WTC11 (cell line): ENCODE measurements at regions not wholly inside any gene's neighbourhood (a gene's known extent, or its start where the extent isn't known, plus 50 kb on each side); places are given as distances from the start of the nearest gene placed in this dataset.

Source experiments
- ATAC-seq: fragments of 200-7000 bp; cut with Tn5 transposase; 2 replicates; pipeline ENCODE4 v1.10.0; 2021; ENCODE audit warnings: mild to moderate bottlenecking, moderate library complexity
- CTCF ChIA-PET: fragments of 300-600 bp; sonication (Branson Sonifier 250); formaldehyde crosslinking; loops from one replicate; lab custom pipeline; 2021; ENCODE audit warnings: antibody characterized with exemption; lab: Charles Lee
- POLR2A ChIA-PET: fragments of 350-600 bp; sonication (Branson Sonifier 250); formaldehyde crosslinking; loops from one replicate; lab custom pipeline; 2021; ENCODE audit warnings: antibody characterized with exemption; lab: Charles Lee
- DNase-seq: peaks from one replicate; pipeline ENCODE4 v3.0.0; 2021; ENCODE audit warnings: low spot score
- H3K27ac Mint-ChIP-seq: 2 replicates; pipeline ENCODE4 v1.8.0; 2021; ENCODE audit warnings: mixed read lengths
- H3K27me3 Mint-ChIP-seq: 2 replicates; pipeline ENCODE4 v1.8.0; 2021; ENCODE audit warnings: low read depth, mild to moderate bottlenecking, moderate library complexity, mixed read lengths
- H3K36me3 Mint-ChIP-seq: 2 replicates; pipeline ENCODE4 v1.8.0; 2021; ENCODE audit warnings: mixed read lengths
- H3K4me1 Mint-ChIP-seq: 2 replicates; pipeline ENCODE4 v1.8.0; 2022; ENCODE audit warnings: mixed read lengths
- H3K4me3 Mint-ChIP-seq: 2 replicates; pipeline ENCODE4 v1.8.0; 2021; ENCODE audit warnings: mild to moderate bottlenecking, moderate library complexity, mixed read lengths
- H3K9me3 Mint-ChIP-seq: 2 replicates; pipeline ENCODE4 v1.8.0; 2021; ENCODE audit warnings: mixed read lengths
- AFF4 ChIP-seq: sonication (generic); formaldehyde crosslinking; IDR thresholded peaks from 2 replicates; pipeline ENCODE4 v1.8.1; 2023; ENCODE audit warnings: mild to moderate bottlenecking, missing genetic modification reagents, borderline replicate concordance
- ATF2 ChIP-seq: sonication (generic); formaldehyde crosslinking; IDR thresholded peaks from 2 replicates; pipeline ENCODE4 v1.8.1; 2022; ENCODE audit warnings: low read depth, missing genetic modification reagents, borderline replicate concordance
- ATF6 ChIP-seq: sonication (generic); formaldehyde crosslinking; IDR thresholded peaks from 2 replicates; pipeline ENCODE4 v1.8.1; 2023; ENCODE audit warnings: mild to moderate bottlenecking, missing genetic modification reagents
- CDX4 ChIP-seq: fragments of 250-450 bp; sonication (Bioruptor Pico); IDR thresholded peaks from 2 replicates; pipeline ENCODE4 v1.9.0; 2021; ENCODE audit warnings: moderate library complexity, mild to moderate bottlenecking, inconsistent platforms, borderline replicate concordance
- FOXK1 ChIP-seq: sonication (generic); formaldehyde crosslinking; IDR thresholded peaks from 2 replicates; pipeline ENCODE4 v1.8.0; 2022; ENCODE audit warnings: mild to moderate bottlenecking, moderate library complexity, missing genetic modification reagents
- KAT7 ChIP-seq: sonication (generic); formaldehyde crosslinking; IDR thresholded peaks from 2 replicates; pipeline ENCODE4 v1.8.1; 2023; ENCODE audit warnings: missing genetic modification reagents, mild to moderate bottlenecking, borderline replicate concordance
- NR2C2 ChIP-seq: sonication (generic); formaldehyde crosslinking; IDR thresholded peaks from 2 replicates; pipeline ENCODE4 v1.8.0; 2022; ENCODE audit warnings: mild to moderate bottlenecking, missing genetic modification reagents
- NR3C1 ChIP-seq: sonication (generic); formaldehyde crosslinking; conservative IDR thresholded peaks from 2 replicates; pipeline ENCODE4 v1.8.1; 2023; ENCODE audit warnings: low read depth, mild to moderate bottlenecking, missing genetic modification reagents
- PRRX2 ChIP-seq: fragments of 250-450 bp; sonication (Bioruptor Pico); IDR thresholded peaks from 2 replicates; pipeline ENCODE4 v1.8.0; 2021; ENCODE audit warnings: mild to moderate bottlenecking
- SP1 ChIP-seq: sonication (generic); formaldehyde crosslinking; conservative IDR thresholded peaks from 2 replicates; pipeline ENCODE4 v1.8.1; 2022; ENCODE audit warnings: missing genetic modification reagents
- ZMAT4 ChIP-seq: fragments of 250-450 bp; sonication (Bioruptor Pico); IDR thresholded peaks from 2 replicates; pipeline ENCODE4 v1.9.0; 2021; ENCODE audit warnings: mild to moderate bottlenecking
- ZNF423 ChIP-seq: fragments of 250-450 bp; sonication (Bioruptor Pico); IDR thresholded peaks from 2 replicates; pipeline ENCODE4 v2.1.2; 2022; ENCODE audit warnings: mild to moderate bottlenecking, moderate library complexity
- TF ChIP-seq, protein P1 (sequence below): fragments of 200-600 bp; IDR thresholded peaks from 2 replicates; pipeline ENCODE4 v1.8.0; 2022; ENCODE audit warnings: antibody characterized with exemption
- TF ChIP-seq, protein P2 (sequence below): sonication (generic); formaldehyde crosslinking; IDR thresholded peaks from 2 replicates; pipeline ENCODE4 v1.8.1; 2023; ENCODE audit warnings: mild to moderate bottlenecking, missing genetic modification reagents, moderate library complexity
- TF ChIP-seq, protein P3 (sequence below): sonication (generic); formaldehyde crosslinking; IDR thresholded peaks from 2 replicates; pipeline ENCODE4 v1.8.0; 2022; ENCODE audit warnings: mild to moderate bottlenecking, missing genetic modification reagents
- TF ChIP-seq, protein P4 (sequence below): fragments of 250-450 bp; sonication (Bioruptor Pico); IDR thresholded peaks from 2 replicates; pipeline ENCODE4 v1.9.0; 2021; ENCODE audit warnings: mild to moderate bottlenecking, borderline replicate concordance

GRCh38 chr16:51982715-51983680 is 563.9 kb downstream of the TOX3 start:
- peaks cover 13% of the 10 kb centered on the region for H3K9me3 Mint-ChIP-seq
- CTCF ChIA-PET: interaction anchor here (0.7 to 4.4 kb wide), 7 partner anchors 8 to 831 kb away, joined by 3 to 59 read pairs (median 4); no protein-coding TSS in a partner anchor
- DNase-seq (peak; percentile 22), ATAC-seq (no peak; the same call in 1 of the 2 replicates)
- no peak overlapping the region for H3K27ac Mint-ChIP-seq
- no peak overlapping the region for H3K4me3 Mint-ChIP-seq
- TF ChIP-seq NR2C2 (no peak), CDX4 (CRISPR knock-in tag) (no peak), FOXK1 (CRISPR knock-in tag) (no peak)
- TF ChIP-seq, protein P1, sequence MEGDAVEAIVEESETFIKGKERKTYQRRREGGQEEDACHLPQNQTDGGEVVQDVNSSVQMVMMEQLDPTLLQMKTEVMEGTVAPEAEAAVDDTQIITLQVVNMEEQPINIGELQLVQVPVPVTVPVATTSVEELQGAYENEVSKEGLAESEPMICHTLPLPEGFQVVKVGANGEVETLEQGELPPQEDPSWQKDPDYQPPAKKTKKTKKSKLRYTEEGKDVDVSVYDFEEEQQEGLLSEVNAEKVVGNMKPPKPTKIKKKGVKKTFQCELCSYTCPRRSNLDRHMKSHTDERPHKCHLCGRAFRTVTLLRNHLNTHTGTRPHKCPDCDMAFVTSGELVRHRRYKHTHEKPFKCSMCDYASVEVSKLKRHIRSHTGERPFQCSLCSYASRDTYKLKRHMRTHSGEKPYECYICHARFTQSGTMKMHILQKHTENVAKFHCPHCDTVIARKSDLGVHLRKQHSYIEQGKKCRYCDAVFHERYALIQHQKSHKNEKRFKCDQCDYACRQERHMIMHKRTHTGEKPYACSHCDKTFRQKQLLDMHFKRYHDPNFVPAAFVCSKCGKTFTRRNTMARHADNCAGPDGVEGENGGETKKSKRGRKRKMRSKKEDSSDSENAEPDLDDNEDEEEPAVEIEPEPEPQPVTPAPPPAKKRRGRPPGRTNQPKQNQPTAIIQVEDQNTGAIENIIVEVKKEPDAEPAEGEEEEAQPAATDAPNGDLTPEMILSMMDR: peak; percentile 69
- TF ChIP-seq, protein P2, sequence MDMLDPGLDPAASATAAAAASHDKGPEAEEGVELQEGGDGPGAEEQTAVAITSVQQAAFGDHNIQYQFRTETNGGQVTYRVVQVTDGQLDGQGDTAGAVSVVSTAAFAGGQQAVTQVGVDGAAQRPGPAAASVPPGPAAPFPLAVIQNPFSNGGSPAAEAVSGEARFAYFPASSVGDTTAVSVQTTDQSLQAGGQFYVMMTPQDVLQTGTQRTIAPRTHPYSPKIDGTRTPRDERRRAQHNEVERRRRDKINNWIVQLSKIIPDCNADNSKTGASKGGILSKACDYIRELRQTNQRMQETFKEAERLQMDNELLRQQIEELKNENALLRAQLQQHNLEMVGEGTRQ (CRISPR knock-in tag): peak; percentile 55
- H3K4me1 Mint-ChIP-seq: peaks cover 2% of the 10 kb centered on the region; the same call in 1 of the 2 replicates
- 0 out of 2 replicates have a peak, but pooled peaks cover 2% of the 10 kb centered on the region for H3K27me3 Mint-ChIP-seq
- no peaks in the 10 kb centered on the region for H3K36me3 Mint-ChIP-seq
- POLR2A ChIA-PET: no interaction called here

DNA sequence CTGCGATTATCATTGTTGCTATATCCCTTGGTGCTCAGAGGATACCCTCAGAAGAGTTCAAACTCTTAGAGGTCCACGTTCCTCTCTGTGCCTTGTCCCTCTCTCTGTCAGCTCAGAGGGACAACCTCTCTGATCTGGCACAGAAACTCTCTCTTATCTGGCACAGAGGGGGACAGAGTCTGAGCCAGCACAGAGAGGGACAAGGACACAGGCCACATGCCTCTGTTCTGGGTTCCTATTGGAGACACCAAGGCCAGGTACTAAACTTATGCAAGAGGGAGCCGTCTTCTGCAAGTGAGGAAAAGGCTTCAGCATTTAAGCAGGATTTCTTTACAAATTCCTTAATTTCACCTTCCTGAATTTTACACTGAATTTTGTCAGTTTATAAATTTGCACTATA is 565.2 kb downstream of the TOX3 start:
- CTCF ChIA-PET: interaction anchor here (1.1 to 4.4 kb wide), 3 partner anchors 11 to 163 kb away, joined by 4 to 59 read pairs (median 10); no protein-coding TSS in a partner anchor
- H3K27ac Mint-ChIP-seq: no peak overlapping the region
- ATAC-seq: no peak
- no peak for TF ChIP-seq ZMAT4 (CRISPR knock-in tag)
- no peak for TF ChIP-seq SP1 (CRISPR knock-in tag)
- no peak for TF ChIP-seq PRRX2
- no peak for TF ChIP-seq ATF6
- no peak for TF ChIP-seq AFF4 (CRISPR knock-in tag)
- TF ChIP-seq, protein P3, sequence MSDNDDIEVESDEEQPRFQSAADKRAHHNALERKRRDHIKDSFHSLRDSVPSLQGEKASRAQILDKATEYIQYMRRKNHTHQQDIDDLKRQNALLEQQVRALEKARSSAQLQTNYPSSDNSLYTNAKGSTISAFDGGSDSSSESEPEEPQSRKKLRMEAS: no peak
- TF ChIP-seq, protein P4, sequence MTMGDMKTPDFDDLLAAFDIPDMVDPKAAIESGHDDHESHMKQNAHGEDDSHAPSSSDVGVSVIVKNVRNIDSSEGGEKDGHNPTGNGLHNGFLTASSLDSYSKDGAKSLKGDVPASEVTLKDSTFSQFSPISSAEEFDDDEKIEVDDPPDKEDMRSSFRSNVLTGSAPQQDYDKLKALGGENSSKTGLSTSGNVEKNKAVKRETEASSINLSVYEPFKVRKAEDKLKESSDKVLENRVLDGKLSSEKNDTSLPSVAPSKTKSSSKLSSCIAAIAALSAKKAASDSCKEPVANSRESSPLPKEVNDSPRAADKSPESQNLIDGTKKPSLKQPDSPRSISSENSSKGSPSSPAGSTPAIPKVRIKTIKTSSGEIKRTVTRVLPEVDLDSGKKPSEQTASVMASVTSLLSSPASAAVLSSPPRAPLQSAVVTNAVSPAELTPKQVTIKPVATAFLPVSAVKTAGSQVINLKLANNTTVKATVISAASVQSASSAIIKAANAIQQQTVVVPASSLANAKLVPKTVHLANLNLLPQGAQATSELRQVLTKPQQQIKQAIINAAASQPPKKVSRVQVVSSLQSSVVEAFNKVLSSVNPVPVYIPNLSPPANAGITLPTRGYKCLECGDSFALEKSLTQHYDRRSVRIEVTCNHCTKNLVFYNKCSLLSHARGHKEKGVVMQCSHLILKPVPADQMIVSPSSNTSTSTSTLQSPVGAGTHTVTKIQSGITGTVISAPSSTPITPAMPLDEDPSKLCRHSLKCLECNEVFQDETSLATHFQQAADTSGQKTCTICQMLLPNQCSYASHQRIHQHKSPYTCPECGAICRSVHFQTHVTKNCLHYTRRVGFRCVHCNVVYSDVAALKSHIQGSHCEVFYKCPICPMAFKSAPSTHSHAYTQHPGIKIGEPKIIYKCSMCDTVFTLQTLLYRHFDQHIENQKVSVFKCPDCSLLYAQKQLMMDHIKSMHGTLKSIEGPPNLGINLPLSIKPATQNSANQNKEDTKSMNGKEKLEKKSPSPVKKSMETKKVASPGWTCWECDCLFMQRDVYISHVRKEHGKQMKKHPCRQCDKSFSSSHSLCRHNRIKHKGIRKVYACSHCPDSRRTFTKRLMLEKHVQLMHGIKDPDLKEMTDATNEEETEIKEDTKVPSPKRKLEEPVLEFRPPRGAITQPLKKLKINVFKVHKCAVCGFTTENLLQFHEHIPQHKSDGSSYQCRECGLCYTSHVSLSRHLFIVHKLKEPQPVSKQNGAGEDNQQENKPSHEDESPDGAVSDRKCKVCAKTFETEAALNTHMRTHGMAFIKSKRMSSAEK (CRISPR knock-in tag): no peak
- TF ChIP-seq ZNF423: no peak
- TF ChIP-seq KAT7: no peak
- no peak for TF ChIP-seq NR3C1 (CRISPR knock-in tag)
- no peak for TF ChIP-seq ATF2 (CRISPR knock-in tag)

More for the DNA sequence above, 565.2 kb downstream of the TOX3 start:
- DNase-seq: no peak
- H3K9me3 Mint-ChIP-seq: peaks cover under 1% of the 10 kb centered on the region
- no peak overlapping the region for H3K4me3 Mint-ChIP-seq
- H3K4me1 Mint-ChIP-seq: peaks cover 2% of the 10 kb centered on the region; the same call in 1 of the 2 replicates
- H3K36me3 Mint-ChIP-seq: no peaks in the 10 kb centered on the region
- H3K27me3 Mint-ChIP-seq: 0 out of 2 replicates have a peak, but pooled peaks cover 2% of the 10 kb centered on the region
- POLR2A ChIA-PET: no interaction called here
